Activated T-helper 1 cell treated with anti-CD3 and anti-CD28 coated beads, Interleukin-12 subunit alpha, Interleukin-12 subunit beta, Interleukin-2, Interleukin-4 antibody, amounts not matched to agents 30 ng/mL and 10 ng/mL and 1 ng/mL, durations not matched to agents 14 hours and 24 hours and 36 hours (primary cell): ENCODE measurements at regions not wholly inside any gene's neighbourhood (a gene's known extent, or its start where the extent isn't known, plus 50 kb on each side); places are given as distances from the start of the nearest gene placed in this dataset.

Source experiments
- DNase-seq: peaks from one replicate; pipeline ENCODE4 v3.0.0; 2021; ENCODE audit warnings: low spot score
- H3K27ac Mint-ChIP-seq: one replicate; pipeline ENCODE4 v1.8.0; 2021; ENCODE audit warnings: mild to moderate bottlenecking, mixed read lengths
- H3K27me3 Mint-ChIP-seq: one replicate; pipeline ENCODE4 v1.8.0; 2022; ENCODE audit warnings: mild to moderate bottlenecking, moderate library complexity, mixed read lengths; ENCODE audit not compliant: insufficient read depth
- H3K36me3 Mint-ChIP-seq: one replicate; pipeline ENCODE4 v1.8.0; 2021; ENCODE audit warnings: low read depth, mixed read lengths
- H3K4me1 Mint-ChIP-seq: one replicate; pipeline ENCODE4 v1.8.0; 2021; ENCODE audit warnings: low read depth, mixed read lengths
- H3K4me3 Mint-ChIP-seq: one replicate; pipeline ENCODE4 v1.8.0; 2021; ENCODE audit warnings: mild to moderate bottlenecking, moderate library complexity, mixed read lengths
- H3K9me3 Mint-ChIP-seq: one replicate; pipeline ENCODE4 v1.8.0; 2021; ENCODE audit warnings: mixed read lengths
- intact Hi-C: fragments of 100-400 bp; cut with micrococcal nuclease; formaldehyde crosslinking; loops from one replicate; pipeline ENCODE4 v1.15.1; 2024

DNA sequence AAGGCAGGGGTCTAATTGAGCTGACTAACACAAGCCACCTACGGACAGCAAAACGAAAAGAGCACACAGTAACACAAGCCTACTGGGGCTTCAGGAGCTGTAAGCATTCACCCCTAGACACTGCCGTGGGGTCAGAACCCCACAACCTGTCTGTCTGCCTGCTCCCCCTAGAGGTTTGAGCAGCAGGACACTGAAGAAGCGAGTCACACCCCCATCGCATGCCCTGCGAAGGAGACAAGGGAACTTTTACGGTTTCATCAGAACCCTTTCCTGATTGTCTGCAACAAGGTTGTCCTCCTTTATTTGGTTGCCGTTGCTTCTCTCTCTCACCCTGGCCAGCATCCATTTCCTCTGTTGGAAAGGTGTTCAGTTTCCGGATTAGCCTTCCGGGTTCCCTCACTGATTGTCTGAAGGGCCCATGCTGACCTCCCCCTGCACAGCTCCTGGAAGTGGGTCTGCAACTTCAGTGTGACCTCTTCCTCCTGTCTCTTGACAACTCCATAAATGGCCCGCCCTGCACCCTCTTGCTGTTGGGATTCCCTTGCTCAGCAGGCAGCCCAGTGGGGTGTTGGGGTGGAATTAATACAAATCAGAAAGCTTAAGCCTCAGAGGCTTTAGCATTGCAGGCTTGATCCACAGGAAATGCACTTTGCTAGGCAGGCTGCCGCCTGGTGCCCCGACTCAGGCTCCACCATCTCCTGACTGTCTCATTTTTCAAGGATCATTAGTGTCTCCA is 258.9 kb upstream of the TLE4 start:
- intact Hi-C loops, result no loop called here
- Mint-ChIP-seq H3K4me1 (no peaks in the 10 kb centered on the region), H3K4me3 (no peak overlapping the region), H3K27ac (no peak overlapping the region), H3K27me3 (no peaks in the 10 kb centered on the region), H3K9me3 (no peaks in the 10 kb centered on the region), H3K36me3 (no peaks in the 10 kb centered on the region)
- no peak for DNase-seq

- Mint-ChIP-seq H3K27me3 (no peaks in the 10 kb centered on the region), H3K4me3 (no peak overlapping the region), H3K27ac (no peak overlapping the region), H3K36me3 (no peaks in the 10 kb centered on the region), H3K9me3 (no peaks in the 10 kb centered on the region), H3K4me1 (no peaks in the 10 kb centered on the region)
- intact Hi-C loops, result no loop called here
- no peak for DNase-seq
Measured at GRCh38 chr9:79325501-79325900, 246.3 kb upstream of the TLE4 start.

DNA sequence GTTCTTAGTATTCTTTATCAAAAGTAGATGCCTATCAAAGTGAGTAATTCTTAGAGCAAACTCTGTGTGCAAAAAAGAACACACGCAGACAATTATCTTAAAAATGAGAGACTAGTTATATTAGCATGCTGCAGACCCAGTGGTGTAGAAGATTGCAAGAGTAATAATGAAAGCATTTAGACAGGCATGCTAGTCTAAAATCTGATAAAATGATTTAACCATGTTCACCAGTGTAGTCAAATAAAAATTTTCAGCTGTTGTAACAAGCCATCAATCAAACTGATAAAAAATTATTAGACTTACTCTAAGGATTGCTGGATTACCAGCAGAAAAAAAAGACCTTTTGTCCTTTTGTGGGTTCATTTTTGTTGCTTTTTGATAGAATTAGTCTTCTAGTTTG is 241.9 kb upstream of the TLE4 start:
- no peaks in the 10 kb centered on the region for H3K9me3 Mint-ChIP-seq
- H3K4me3 Mint-ChIP-seq, result no peak overlapping the region
- no peak for DNase-seq
- H3K27ac Mint-ChIP-seq, result no peak overlapping the region
- H3K27me3 Mint-ChIP-seq, result no peaks in the 10 kb centered on the region
- no peaks in the 10 kb centered on the region for H3K4me1 Mint-ChIP-seq
- no peaks in the 10 kb centered on the region for H3K36me3 Mint-ChIP-seq
- intact Hi-C loops, result no loop called here

- Mint-ChIP-seq H3K27ac (no peak overlapping the region), H3K27me3 (no peaks in the 10 kb centered on the region), H3K9me3 (no peaks in the 10 kb centered on the region), H3K4me3 (no peak overlapping the region), H3K4me1 (no peaks in the 10 kb centered on the region), H3K36me3 (no peaks in the 10 kb centered on the region)
- intact Hi-C loops, result no loop called here
- DNase-seq, result no peak
Measured at GRCh38 chr9:79334001-79334400, 237.8 kb upstream of the TLE4 start.

- H3K4me3 Mint-ChIP-seq, result no peak overlapping the region
- intact Hi-C loops, result no loop called here
Measured at GRCh38 chr9:79334711-79335110, 237.1 kb upstream of the TLE4 start.

GRCh38 chr9:79335987-79336386 is 235.8 kb upstream of the TLE4 start:
- intact Hi-C loops, result no loop called here
- Mint-ChIP-seq H3K4me1 (no peaks in the 10 kb centered on the region), H3K27ac (no peak overlapping the region), H3K9me3 (no peaks in the 10 kb centered on the region), H3K4me3 (no peak overlapping the region), H3K36me3 (no peaks in the 10 kb centered on the region), H3K27me3 (no peaks in the 10 kb centered on the region)
- no peak for DNase-seq

More at GRCh38 chr9:79334711-79335110, 237.1 kb upstream of the TLE4 start:
- Mint-ChIP-seq H3K36me3 (no peaks in the 10 kb centered on the region), H3K27me3 (no peaks in the 10 kb centered on the region), H3K9me3 (no peaks in the 10 kb centered on the region), H3K4me1 (no peaks in the 10 kb centered on the region), H3K27ac (no peak overlapping the region)
- no peak for DNase-seq

GRCh38 chr9:79341561-79341960 is 230.2 kb upstream of the TLE4 start:
- no peak for DNase-seq
- Mint-ChIP-seq H3K4me3 (no peak overlapping the region), H3K36me3 (no peaks in the 10 kb centered on the region), H3K27me3 (no peaks in the 10 kb centered on the region), H3K27ac (no peak overlapping the region), H3K9me3 (no peaks in the 10 kb centered on the region), H3K4me1 (no peaks in the 10 kb centered on the region)
- intact Hi-C loops, result no loop called here

- no peaks in the 10 kb centered on the region for H3K27me3 Mint-ChIP-seq
- H3K4me3 Mint-ChIP-seq, result no peak overlapping the region
- intact Hi-C loops, result no loop called here
- H3K36me3 Mint-ChIP-seq, result no peaks in the 10 kb centered on the region
- no peaks in the 10 kb centered on the region for H3K4me1 Mint-ChIP-seq
- no peak overlapping the region for H3K27ac Mint-ChIP-seq
- no peaks in the 10 kb centered on the region for H3K9me3 Mint-ChIP-seq
- DNase-seq, result no peak
Measured at GRCh38 chr9:79346350-79347020, 225.3 kb upstream of the TLE4 start.

GRCh38 chr9:79352322-79352721 is 219.4 kb upstream of the TLE4 start:
- H3K4me1 Mint-ChIP-seq, result no peaks in the 10 kb centered on the region

GRCh38 chr9:79353856-79354520 is 217.8 kb upstream of the TLE4 start:
- Mint-ChIP-seq H3K4me1 (no peaks in the 10 kb centered on the region), H3K4me3 (no peak overlapping the region), H3K27me3 (no peaks in the 10 kb centered on the region), H3K9me3 (no peaks in the 10 kb centered on the region), H3K36me3 (no peaks in the 10 kb centered on the region), H3K27ac (no peak overlapping the region)
- no peak for DNase-seq
- intact Hi-C loops, result no loop called here

More at GRCh38 chr9:79352322-79352721, 219.4 kb upstream of the TLE4 start:
- H3K36me3 Mint-ChIP-seq, result no peaks in the 10 kb centered on the region
- H3K9me3 Mint-ChIP-seq, result no peaks in the 10 kb centered on the region
- intact Hi-C loops, result no loop called here
- H3K27ac Mint-ChIP-seq, result no peak overlapping the region
- no peak overlapping the region for H3K4me3 Mint-ChIP-seq
- DNase-seq, result no peak
- H3K27me3 Mint-ChIP-seq, result no peaks in the 10 kb centered on the region

DNA sequence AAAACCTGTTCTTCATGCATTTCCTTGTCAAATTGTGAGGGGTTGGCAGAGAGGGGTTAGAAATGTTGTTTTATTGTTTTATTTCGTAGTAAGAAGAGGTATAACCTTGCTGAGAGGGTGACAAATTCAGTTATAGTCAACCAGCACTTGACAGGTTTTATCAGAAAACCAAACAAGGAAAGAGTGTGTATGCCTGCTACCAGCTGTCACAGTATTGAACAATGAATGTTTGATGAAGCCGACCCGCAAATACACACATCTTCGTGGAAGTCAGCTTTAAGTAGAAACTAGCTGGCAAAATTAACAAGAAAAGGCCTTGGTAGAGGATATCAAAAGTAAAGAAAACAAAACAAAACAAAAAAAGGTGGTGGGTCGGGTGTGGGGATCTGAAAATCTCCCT is 214.6 kb upstream of the TLE4 start:
- DNase-seq, result no peak
- Mint-ChIP-seq H3K27me3 (peaks cover 1% of the 10 kb centered on the region), H3K9me3 (no peaks in the 10 kb centered on the region), H3K4me1 (no peaks in the 10 kb centered on the region), H3K27ac (no peak overlapping the region), H3K36me3 (no peaks in the 10 kb centered on the region), H3K4me3 (no peak overlapping the region)
- intact Hi-C loops, result no loop called here

DNA sequence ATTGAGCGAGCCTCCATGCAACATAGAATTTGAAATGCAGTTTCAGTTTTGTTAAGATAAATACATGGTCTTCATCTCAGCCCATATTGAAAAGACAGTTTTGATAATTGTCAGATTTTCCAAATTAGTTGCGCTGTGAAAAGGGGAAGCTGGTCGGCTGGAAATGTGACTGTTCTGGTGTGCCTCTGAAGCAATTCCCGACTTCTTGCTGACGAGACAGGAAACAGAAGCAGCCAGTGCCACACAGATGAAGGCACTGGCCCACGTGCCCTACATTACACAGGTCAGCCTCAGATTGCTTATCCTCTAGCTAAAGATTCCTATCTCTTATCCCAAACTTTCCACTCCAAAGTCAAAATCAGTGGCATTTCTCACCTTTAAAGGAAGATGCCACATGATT is 214.1 kb upstream of the TLE4 start:
- Mint-ChIP-seq H3K36me3 (no peaks in the 10 kb centered on the region), H3K27me3 (peaks cover 2% of the 10 kb centered on the region), H3K4me1 (no peaks in the 10 kb centered on the region), H3K4me3 (no peak overlapping the region), H3K9me3 (no peaks in the 10 kb centered on the region), H3K27ac (no peak overlapping the region)
- no peak for DNase-seq
- intact Hi-C loops, result no loop called here
